H1 (cell line): ENCODE measurements at regions not wholly inside any gene's neighbourhood (a gene's known extent, or its start where the extent isn't known, plus 50 kb on each side); places are given as distances from the start of the nearest gene placed in this dataset.

ENCODE experiments used
- CTCF ChIA-PET: fragments of 300-600 bp; sonication (Branson Sonifier 250); formaldehyde crosslinking; loops from one replicate; lab custom pipeline; 2021; ENCODE audit not compliant: partially characterized antibody; lab: Charles Lee
- POLR2A ChIA-PET: fragments of 300-600 bp; sonication (Branson Sonifier 250); formaldehyde crosslinking; loops from one replicate; lab custom pipeline; 2021; ENCODE audit warnings: inconsistent platforms; ENCODE audit not compliant: partially characterized antibody; lab: Charles Lee
- DNase-seq, 2 experiments: peaks; one replicate each; pipeline versions ENCODE4 v3.0.0 to v3.0.0-alpha.2; 2010 to 2022; ENCODE audit warnings: low spot score in 2 of 2, low read depth in 1 of 2, mixed read lengths in 1 of 2
- FAIRE-seq: peaks from 2 replicates; lab custom pipeline; 2011; peaks lifted over from hg19 to GRCh38; lab: Jason Lieb, UNC
- H2AFZ ChIP-seq: 2 replicates; pipeline ENCODE4 v1.8.1; 2012; ENCODE audit warnings: low read length, inconsistent platforms
- H2AK5ac ChIP-seq: 2 replicates; pipeline ENCODE4 v1.6.1; 2013; ENCODE audit warnings: low read depth, low read length
- H2BK120ac ChIP-seq: replicated peaks from 2 replicates; pipeline ENCODE3; 2013; ENCODE audit warnings: low read depth, low read length, inconsistent platforms
- H2BK12ac ChIP-seq: 2 replicates; pipeline ENCODE4 v1.6.1; 2013; ENCODE audit warnings: low read depth, low read length
- H2BK15ac ChIP-seq: 2 replicates; pipeline ENCODE4 v1.6.1; 2013; ENCODE audit warnings: low read length
- H2BK20ac ChIP-seq: 2 replicates; pipeline ENCODE4 v1.6.1; 2013; ENCODE audit warnings: low read length
- H2BK5ac ChIP-seq: 2 replicates; pipeline ENCODE4 v1.6.1; 2013; ENCODE audit warnings: low read depth, low read length
- H3K14ac ChIP-seq: 2 replicates; pipeline ENCODE4 v1.6.1; 2013; ENCODE audit warnings: inconsistent platforms; ENCODE audit not compliant: insufficient read length
- H3K18ac ChIP-seq: 2 replicates; pipeline ENCODE4 v1.6.1; 2013; ENCODE audit warnings: low read length; ENCODE audit errors: extremely low read depth
- H3K23ac ChIP-seq: 2 replicates; pipeline ENCODE4 v1.6.1; 2013; ENCODE audit warnings: inconsistent platforms; ENCODE audit not compliant: insufficient read length
- H3K23me2 ChIP-seq: 2 replicates; pipeline ENCODE4 v1.6.1; 2013; ENCODE audit warnings: low read depth, low read length
- H3K27ac ChIP-seq: 2 replicates; pipeline ENCODE4 v1.6.1; 2011; ENCODE audit warnings: low read depth, low read length, inconsistent platforms
- H3K27me3 ChIP-seq, 4 experiments: replicated peaks in 1 of 4; 1 replicate in 1 of 4; 2 replicates in 3 of 4; pipeline versions ENCODE4 v1.6.1 to v1.8.1; 2011 to 2013; ENCODE audit warnings: low read length in 3 of 4, mild to moderate bottlenecking in 3 of 4, inconsistent platforms in 2 of 4, mixed read lengths in 2 of 4, moderate library complexity in 1 of 4; ENCODE audit not compliant: control insufficient read depth in 3 of 4, insufficient read depth in 3 of 4; ENCODE audit errors: extremely low read depth in 1 of 4
- H3K36me3 ChIP-seq, 4 experiments: 2 replicates each; pipeline versions ENCODE4 v1.6.1 to v1.8.1; 2011 to 2013; ENCODE audit warnings: mild to moderate bottlenecking in 4 of 4, low read length in 3 of 4, moderate library complexity in 2 of 4, control low read depth in 1 of 4, inconsistent platforms in 1 of 4; ENCODE audit not compliant: insufficient read depth in 4 of 4, control insufficient read depth in 2 of 4
- H3K4ac ChIP-seq: replicated peaks from 2 replicates; pipeline ENCODE3; 2013; ENCODE audit warnings: low read length, low read depth, mixed read lengths, inconsistent platforms; ENCODE audit not compliant: insufficient read length
- H3K4me1 ChIP-seq, 4 experiments: replicated peaks in 1 of 4; 1 replicate in 1 of 4; 2 replicates in 3 of 4; pipeline versions ENCODE4 v1.6.1 to v1.8.1; 2011 to 2013; ENCODE audit warnings: low read length in 3 of 4, inconsistent platforms in 2 of 4, mixed read lengths in 1 of 4; ENCODE audit not compliant: insufficient read depth in 4 of 4, control insufficient read depth in 3 of 4
- H3K4me2 ChIP-seq, 2 experiments: 2 replicates each; pipeline versions ENCODE4 v1.6.1 to v1.8.1; 2011 to 2013; ENCODE audit warnings: low read depth in 2 of 2, low read length in 2 of 2, control low read depth in 1 of 2, inconsistent platforms in 1 of 2, mild to moderate bottlenecking in 1 of 2; ENCODE audit not compliant: insufficient read depth in 1 of 2
- H3K4me3 ChIP-seq, 4 experiments: fragments of 200-600, 300-600 bp in 1 of 4; sonication (generic), shearing (Covaris generic), sonication (Bioruptor Twin) in 1 of 4; 2 replicates each; pipeline versions ENCODE4 v1.5.1 to v1.8.1; 2011 to 2016; ENCODE audit warnings: low read length in 4 of 4, low read depth in 3 of 4, control low read depth in 2 of 4, inconsistent platforms in 2 of 4, mild to moderate bottlenecking in 2 of 4, mixed read lengths in 1 of 4, moderate library complexity in 1 of 4; ENCODE audit not compliant: insufficient read depth in 2 of 4; ENCODE audit errors: extremely low read depth in 1 of 4
- H3K56ac ChIP-seq: replicated peaks from 2 replicates; pipeline ENCODE3; 2013; ENCODE audit warnings: low read depth, mild to moderate bottlenecking, mixed read lengths, low read length, inconsistent platforms; ENCODE audit not compliant: insufficient read length
- H3K79me1 ChIP-seq: 2 replicates; pipeline ENCODE4 v1.6.1; 2013; ENCODE audit warnings: low read depth, low read length, control low read depth
- H3K79me2 ChIP-seq, 2 experiments: 2 replicates each; pipeline versions ENCODE4 v1.6.1 to v1.8.1; 2012 to 2013; ENCODE audit warnings: low read length in 2 of 2, mild to moderate bottlenecking in 2 of 2, inconsistent platforms in 1 of 2; ENCODE audit not compliant: insufficient read depth in 2 of 2, control insufficient read depth in 1 of 2
- H3K9ac ChIP-seq, 4 experiments: replicated peaks in 1 of 4; 1 replicate in 1 of 4; 2 replicates in 3 of 4; pipeline versions ENCODE4 v1.6.1 to v1.8.1; 2011 to 2013; ENCODE audit warnings: low read depth in 3 of 4, low read length in 3 of 4, control low read depth in 2 of 4, mild to moderate bottlenecking in 2 of 4, moderate library complexity in 2 of 4, inconsistent platforms in 1 of 4; ENCODE audit errors: extremely low read depth in 1 of 4
- H3K9me3 ChIP-seq, 2 experiments: 2 replicates each; pipeline versions ENCODE4 v1.6.1 to v1.8.1; 2012 to 2013; ENCODE audit warnings: mild to moderate bottlenecking in 2 of 2, moderate library complexity in 2 of 2, control low read depth in 1 of 2, inconsistent platforms in 1 of 2, low read depth in 1 of 2, low read length in 1 of 2, mixed read lengths in 1 of 2; ENCODE audit not compliant: insufficient read depth in 2 of 2
- H4K20me1 ChIP-seq, 2 experiments: replicated peaks in 1 of 2; 2 replicates each; pipeline versions ENCODE3 to v1.8.1; 2011 to 2013; ENCODE audit warnings: inconsistent platforms in 2 of 2, low read length in 2 of 2, mild to moderate bottlenecking in 1 of 2; ENCODE audit not compliant: insufficient read depth in 2 of 2, control insufficient read depth in 1 of 2
- H4K5ac ChIP-seq: 2 replicates; pipeline ENCODE4 v1.6.1; 2013; ENCODE audit warnings: low read length, low read depth, mixed read lengths, inconsistent platforms; ENCODE audit not compliant: insufficient read length
- H4K8ac ChIP-seq: 2 replicates; pipeline ENCODE4 v1.8.0; 2013; ENCODE audit warnings: mild to moderate bottlenecking, moderate library complexity, low read length, inconsistent platforms; ENCODE audit not compliant: insufficient read depth; ENCODE audit errors: extremely low read depth
- H4K91ac ChIP-seq: replicated peaks from 2 replicates; pipeline ENCODE3; 2013; ENCODE audit warnings: low read length, mixed read lengths, inconsistent platforms; ENCODE audit not compliant: insufficient read length
- CBX8 ChIP-seq: fragments of 300-800, 300-1000 bp; sonication (generic); IDR thresholded peaks from 2 replicates; pipeline ENCODE4 v1.7.1; 2016; ENCODE audit warnings: low read depth, low read length, borderline replicate concordance
- CTBP2 ChIP-seq: IDR thresholded peaks from 2 replicates; pipeline ENCODE4 v1.7.0; 2011; ENCODE audit warnings: borderline replicate concordance, mild to moderate bottlenecking, moderate library complexity, mixed read lengths, low read length; ENCODE audit not compliant: insufficient read depth, insufficient read length
- E2F6 ChIP-seq: IDR thresholded peaks from 2 replicates; pipeline ENCODE4 v1.6.1; 2012; ENCODE audit warnings: inconsistent platforms
- EZH2 ChIP-seq: fragments of 200-600 bp; sonication (generic); IDR thresholded peaks from 2 replicates; pipeline ENCODE4 v1.7.1; 2012; ENCODE audit warnings: low read depth, mild to moderate bottlenecking, moderate library complexity, low read length, inconsistent platforms; ENCODE audit not compliant: severe bottlenecking
- KDM4A ChIP-seq: IDR thresholded peaks from one replicate; pipeline ENCODE4 v1.7.1; 2012; ENCODE audit warnings: low read depth, mild to moderate bottlenecking, moderate library complexity, low read length, inconsistent platforms; ENCODE audit not compliant: severe bottlenecking
- PHF8 ChIP-seq: fragments of 200-600 bp; sonication (generic); conservative IDR thresholded peaks from 2 replicates; pipeline ENCODE4 v1.7.1; 2012; ENCODE audit warnings: low read depth, mild to moderate bottlenecking, inconsistent platforms, low read length, moderate library complexity
- POLR2A ChIP-seq, 2 experiments: IDR thresholded peaks; 1 replicate in 1 of 2; 2 replicates in 1 of 2; pipeline ENCODE4 v1.6.1; 2011; ENCODE audit warnings: low read depth in 2 of 2, low read length in 2 of 2, mild to moderate bottlenecking in 2 of 2; ENCODE audit errors: control extremely low read depth in 1 of 2
- RBBP5 ChIP-seq: IDR thresholded peaks from 2 replicates; pipeline ENCODE4 v1.7.1; 2012; ENCODE audit warnings: low read depth, mild to moderate bottlenecking, inconsistent platforms, low read length, moderate library complexity, borderline replicate concordance
- RXRA ChIP-seq: IDR thresholded peaks from 2 replicates; pipeline ENCODE4 v1.6.1; 2011; ENCODE audit warnings: low read depth, mild to moderate bottlenecking, low read length, moderate library complexity; ENCODE audit not compliant: insufficient read depth
- SIN3A ChIP-seq, 2 experiments: IDR thresholded peaks in 1 of 2; conservative IDR thresholded peaks in 1 of 2; 2 replicates each; pipeline ENCODE4 v1.6.1; 2011 to 2012; ENCODE audit warnings: low read length in 2 of 2, improper control_type of control experiment in 1 of 2, low read depth in 1 of 2, mild to moderate bottlenecking in 1 of 2
- SIX5 ChIP-seq: IDR thresholded peaks from 2 replicates; pipeline ENCODE4 v1.6.1; 2011; ENCODE audit warnings: mild to moderate bottlenecking, low read depth, low read length
- SP1 ChIP-seq: IDR thresholded peaks from 2 replicates; pipeline ENCODE4 v1.6.1; 2011; ENCODE audit warnings: low read depth, low read length
- TCF12 ChIP-seq: IDR thresholded peaks from 2 replicates; pipeline ENCODE4 v1.6.1; 2011; ENCODE audit warnings: low read depth, mild to moderate bottlenecking, low read length
- WGBS, 2 experiments: shearing (Covaris generic) in 1 of 2; methylation state at CpG; one replicate each; pipeline versions ENCODE4 v1.1.6 to v1.1.7; 2013 to 2015; ENCODE audit warnings: low lambda C conversion rate in 2 of 2, mixed read lengths in 2 of 2, inconsistent platforms in 1 of 2, low coverage in 1 of 2, missing lambda C conversion rate in 1 of 2; ENCODE audit not compliant: insufficient replicate concordance in 2 of 2, insufficient coverage in 1 of 2, insufficient read length in 1 of 2; ENCODE audit errors: extremely low coverage in 1 of 2, missing lambda C conversion rate in 1 of 2; 5-methylcytosine and 5-hydroxymethylcytosine counted together
- TF ChIP-seq, protein P1 (sequence below): IDR thresholded peaks from 2 replicates; pipeline ENCODE4 v1.6.1; 2012; ENCODE audit warnings: inconsistent platforms

- Histone ChIP-seq H3K9me3 (no peaks in the 10 kb centered on the region), H3K4me1 (no peaks in the 10 kb centered on the region), H3K79me1 (no peaks in the 10 kb centered on the region), H4K8ac (no peak overlapping the region), H2BK20ac (no peak overlapping the region), H2BK5ac (no peak overlapping the region), H4K91ac (no peak overlapping the region), H3K4ac (no peak overlapping the region), H3K36me3 (no peaks in the 10 kb centered on the region), H3K27ac (no peak overlapping the region), H3K14ac (no peak overlapping the region), H3K18ac (no peak overlapping the region), H3K23me2 (peaks cover 2% of the 10 kb centered on the region; the same call in 1 of the 2 replicates), H3K56ac (no peak overlapping the region), H3K23ac (no peak overlapping the region), H3K4me2 (no peak overlapping the region), H3K79me2 (no peaks in the 10 kb centered on the region), H4K5ac (no peak overlapping the region), H2BK15ac (no peak overlapping the region), H3K27me3 (peaks cover 1 to 18% (median 7%) of the 10 kb centered on the region in 4 experiments; a peak in 6 of 7 replicates), H3K9ac (no peak overlapping the region), H3K4me3 (no peak overlapping the region), H2AK5ac (no peak overlapping the region), H2BK12ac (no peak overlapping the region), H2AFZ (no peak overlapping the region), H4K20me1 (no peaks in the 10 kb centered on the region), H2BK120ac (no peak overlapping the region)
- no peak for DNase-seq
- 75 to 100% methylated on average over 2 of the region's 2 CpGs for WGBS, 2 experiments
- FAIRE-seq: no peak
- ChIA-PET POLR2A (no interaction called here), CTCF (interaction anchor here (0.7 kb wide), 1 partner anchor 1070 kb away, joined by 4 read pairs; no protein-coding TSS in a partner anchor)
- TF ChIP-seq CBX8 (no peak), CTBP2 (no peak), RXRA (no peak), TCF12 (no peak), SP1 (no peak), SIN3A (conservative IDR thresholded peaks at IDR 0.05 in 1 of 2, IDR thresholded peaks at IDR 0.05 in 1 of 2; ENCODE audit: low read depth in 1 of 2, low read length in 2 of 2) (no peak), SIX5 (no peak), EZH2 (no peak), KDM4A (no peak), E2F6 (no peak), RBBP5 (no peak), POLR2A (IDR thresholded peaks at IDR 0.05; ENCODE audit: control extremely low read depth in 1 of 2, low read depth in 2 of 2, low read length in 2 of 2) (no peak), PHF8 (no peak)
- TF ChIP-seq, protein P1, sequence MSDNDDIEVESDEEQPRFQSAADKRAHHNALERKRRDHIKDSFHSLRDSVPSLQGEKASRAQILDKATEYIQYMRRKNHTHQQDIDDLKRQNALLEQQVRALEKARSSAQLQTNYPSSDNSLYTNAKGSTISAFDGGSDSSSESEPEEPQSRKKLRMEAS: no peak
These were observed 127.1 kb downstream of the ANKRD30BL start for GRCh38 chr2:132034646-132035045.
